HG03432 (cell line): ENCODE measurements at regions not wholly inside any gene's neighbourhood (a gene's known extent, or its start where the extent isn't known, plus 50 kb on each side); places are given as distances from the start of the nearest gene placed in this dataset.
"Not testable (repeated sequence)": the region's sequence is repeated elsewhere in the genome, so short reads cannot be mapped to it uniquely, and the experiment has no call there.

Source experiments
- ATAC-seq: cut with Tn5 transposase; IDR thresholded peaks from one replicate; pipeline ENCODE4 v1.9.1; 2021; ENCODE audit warnings: mild to moderate bottlenecking, moderate library complexity; ENCODE audit not compliant: unreplicated experiment

DNA sequence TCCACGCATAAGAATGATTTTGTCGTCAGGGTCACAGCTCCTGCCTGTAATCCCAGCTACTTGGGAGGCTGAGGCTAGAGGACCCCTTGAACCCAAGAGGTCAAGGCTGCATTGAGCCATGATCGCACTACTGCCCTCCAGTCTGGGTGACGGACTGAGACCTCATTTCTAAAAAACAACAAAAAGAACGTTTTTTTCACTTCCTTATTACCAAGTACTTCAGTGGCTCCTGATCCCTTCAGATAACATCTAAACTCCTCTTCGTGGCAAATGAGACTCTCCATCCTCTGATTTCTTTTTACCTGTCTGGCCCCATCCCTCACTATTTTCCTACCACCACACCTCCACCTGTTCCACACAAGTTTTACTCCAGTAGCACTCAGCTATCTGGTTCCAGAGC lies 105.4 kb upstream of the TLK1 start:
- ATAC-seq = no peak

- ATAC-seq = not testable (repeated sequence)
These were observed 100.8 kb upstream of the TLK1 start for GRCh38 chr2:171261529-171261928.

- ATAC-seq = peak; percentile 72
These were observed 100.1 kb upstream of the TLK1 start for GRCh38 chr2:171260471-171261424.

GRCh38 chr2:171254666-171255065 lies 94.0 kb upstream of the TLK1 start:
- ATAC-seq = no peak

- no peak for ATAC-seq
These were observed 93.4 kb upstream of the TLK1 start for GRCh38 chr2:171253900-171254650.

DNA sequence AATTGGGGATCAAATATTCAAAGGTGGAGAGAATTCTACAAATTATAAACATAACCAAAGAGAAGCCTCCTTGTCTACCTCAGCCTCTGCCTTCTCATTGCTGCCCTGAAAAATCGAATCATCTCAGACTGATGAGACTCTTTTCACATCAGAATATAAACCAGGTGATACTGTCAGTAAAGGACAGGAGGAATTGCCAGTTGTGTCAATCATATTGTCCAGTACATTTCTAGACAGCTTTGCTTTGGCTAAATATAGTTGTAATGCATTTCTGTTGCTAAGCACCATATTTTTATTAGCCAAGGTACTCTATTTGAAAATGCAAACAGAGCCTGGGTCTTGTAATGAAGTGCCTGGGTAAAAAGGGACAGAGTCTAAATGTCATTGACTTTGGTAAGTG lies 92.6 kb upstream of the TLK1 start:
- ATAC-seq = no peak

DNA sequence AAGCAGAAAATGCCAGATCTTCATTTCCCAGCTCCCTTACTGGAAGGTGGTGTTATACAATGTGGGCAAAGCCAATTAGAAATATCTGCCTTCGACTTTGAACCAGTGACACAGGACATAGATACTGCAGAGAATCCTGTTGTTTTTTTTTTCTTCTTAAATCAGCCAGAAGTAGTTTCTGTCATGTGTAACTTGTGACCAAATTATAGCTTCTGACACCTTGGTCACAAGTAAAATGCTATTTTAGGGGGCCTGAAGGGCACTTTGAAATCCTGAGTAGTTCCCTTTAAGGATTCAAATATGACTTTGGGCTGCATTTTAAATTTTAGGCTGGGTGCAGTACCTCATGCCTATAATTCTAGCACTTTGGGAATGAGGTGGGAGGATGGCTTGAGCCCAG lies 89.0 kb upstream of the TLK1 start:
- no peak for ATAC-seq

DNA sequence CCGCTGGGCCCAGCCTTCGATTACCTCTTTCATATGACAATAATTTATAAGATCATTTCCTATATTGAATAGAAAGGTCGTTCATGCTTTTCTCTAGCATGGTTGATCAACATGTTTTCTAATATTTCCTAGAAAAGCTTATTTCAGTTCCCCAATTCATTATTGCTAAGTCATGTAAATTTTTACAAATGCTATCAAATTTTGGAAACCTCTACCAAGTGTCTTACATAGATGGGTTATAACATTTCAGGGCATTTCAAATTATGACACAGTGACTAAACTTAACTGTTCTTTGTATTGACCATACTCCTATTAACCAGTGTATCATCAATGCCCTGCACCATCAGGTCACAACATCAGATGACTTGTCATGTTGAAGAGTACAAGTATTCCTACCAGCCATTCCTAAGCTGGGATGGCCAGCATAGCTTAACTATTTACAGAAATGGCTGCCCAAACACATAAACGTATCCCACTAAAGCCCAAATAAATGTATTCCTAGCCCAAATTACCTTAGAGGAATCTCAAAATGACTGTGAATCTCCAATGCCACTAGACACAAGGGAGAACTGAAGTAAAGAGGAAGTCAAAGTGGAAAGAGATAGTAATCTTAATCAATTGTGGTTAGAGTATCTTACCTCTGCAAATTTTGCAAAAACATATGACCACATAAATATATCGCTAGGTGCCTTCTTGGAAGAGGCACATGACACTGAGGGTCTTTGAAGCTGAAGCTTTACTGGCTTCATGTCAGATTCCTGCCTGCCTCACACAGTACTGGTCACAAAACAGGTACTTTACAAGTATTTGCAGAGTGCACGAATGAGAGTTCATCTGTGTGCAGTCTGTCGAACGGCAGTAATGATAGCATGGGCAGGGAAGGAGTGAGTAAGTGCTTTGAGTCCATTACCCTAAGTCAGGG lies 87.3 kb upstream of the TLK1 start:
- no peak for ATAC-seq

- no peak for ATAC-seq
These were observed 84.5 kb upstream of the TLK1 start for GRCh38 chr2:171244970-171245782.

DNA sequence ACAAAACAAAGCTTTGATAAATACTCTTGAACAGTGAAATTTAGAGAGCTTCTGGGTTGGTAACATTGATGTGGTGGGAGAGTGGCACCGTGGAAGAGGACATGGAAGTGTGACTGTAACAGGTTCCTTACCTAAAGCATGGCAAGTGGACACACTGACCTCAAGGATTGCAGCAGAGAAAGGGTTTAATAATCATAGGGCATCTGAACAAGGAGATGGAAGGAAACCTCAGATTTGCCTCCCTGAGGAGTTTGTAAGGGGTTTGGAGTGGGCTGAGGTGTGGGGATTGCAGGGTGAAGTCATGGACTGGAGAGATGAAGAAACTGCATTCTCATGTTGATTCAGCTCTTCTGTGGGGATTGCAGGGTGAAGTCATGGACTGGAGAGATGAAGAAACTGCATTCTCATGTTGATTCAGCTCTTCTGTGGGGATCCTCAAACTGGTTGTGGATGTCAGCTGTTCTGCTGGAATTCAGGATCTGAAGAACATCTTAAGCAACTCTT lies 83.8 kb upstream of the TLK1 start:
- ATAC-seq = no peak

DNA sequence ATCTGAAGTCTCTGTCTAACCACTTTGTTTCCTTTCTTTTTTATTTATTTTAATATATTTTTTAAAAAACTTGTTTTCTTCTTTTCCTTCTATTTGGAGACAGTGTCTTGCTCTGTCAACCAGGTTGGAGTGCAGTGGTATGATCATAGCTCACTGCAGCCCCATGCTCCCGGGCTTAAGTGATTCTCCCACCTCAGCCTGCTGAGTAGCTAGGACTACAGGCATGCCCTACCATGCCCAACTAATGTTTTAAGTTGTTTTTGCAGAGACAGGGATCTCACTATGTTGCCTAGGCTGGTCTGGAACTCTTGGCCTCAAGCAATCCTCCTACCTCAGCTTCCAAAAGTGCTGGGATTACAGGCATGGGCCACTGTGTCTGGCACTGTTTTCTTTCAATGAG lies 81.1 kb upstream of the TLK1 start:
- no peak for ATAC-seq

- no peak for ATAC-seq
These were observed 78.3 kb upstream of the TLK1 start for GRCh38 chr2:171238946-171239345.

DNA sequence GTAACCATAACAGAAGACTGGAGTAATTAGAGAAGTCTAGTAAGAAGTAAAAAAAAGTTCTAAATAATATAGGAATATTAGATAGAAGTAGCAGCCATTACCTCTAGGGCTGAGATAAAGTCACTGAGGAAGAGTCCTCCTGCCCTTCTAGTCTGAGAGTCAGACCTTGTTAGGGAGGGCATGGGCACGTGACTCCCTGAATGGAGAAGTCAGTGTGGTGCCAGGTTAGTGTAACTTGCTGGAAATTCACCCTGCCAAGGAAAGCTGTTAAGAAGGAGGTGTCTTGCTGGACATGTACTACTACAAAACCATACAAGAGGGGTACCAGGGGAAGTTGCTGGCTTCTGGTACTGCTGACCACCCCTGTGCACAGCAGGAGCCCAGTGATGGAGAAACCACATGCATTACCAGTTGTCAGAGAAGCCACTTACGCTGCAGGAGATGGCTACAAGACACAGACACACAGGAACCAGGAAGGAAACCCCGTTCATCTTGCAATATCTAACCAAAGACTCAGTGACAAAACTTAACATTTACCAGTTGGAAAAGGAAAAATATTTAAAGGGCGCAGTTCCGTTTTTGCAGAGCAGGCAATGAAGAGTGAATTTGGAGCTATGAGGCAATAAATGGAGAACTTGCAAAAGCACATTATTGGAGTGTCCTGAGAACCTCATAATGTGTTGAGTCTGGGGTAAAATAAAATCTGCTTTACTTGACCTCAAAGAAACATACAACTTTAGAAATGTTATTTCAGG lies 77.2 kb upstream of the TLK1 start:
- no peak for ATAC-seq

GRCh38 chr2:171235262-171235881 lies 74.7 kb upstream of the TLK1 start:
- ATAC-seq = no peak

DNA sequence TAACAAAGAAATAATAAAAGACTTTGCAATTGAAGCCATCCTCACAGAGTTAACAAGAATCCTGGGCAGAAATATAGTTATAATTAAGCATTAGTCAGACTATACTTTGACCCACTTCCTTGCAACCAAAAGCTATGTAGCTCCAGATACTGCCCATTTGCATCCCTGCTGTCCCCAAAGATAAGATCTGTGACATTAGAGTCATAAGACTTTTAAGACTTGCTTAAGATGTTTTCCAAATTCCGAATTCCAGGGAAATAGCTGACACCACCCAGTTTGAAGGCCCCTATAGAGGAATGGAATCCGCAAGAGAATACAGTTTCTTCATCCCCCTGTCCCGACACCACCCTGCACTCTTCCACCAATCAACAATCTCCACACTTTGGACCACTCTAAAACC lies 69.5 kb upstream of the TLK1 start:
- no peak for ATAC-seq

- ATAC-seq = no peak
These were observed 68.1 kb upstream of the TLK1 start for GRCh38 chr2:171228826-171229225.

DNA sequence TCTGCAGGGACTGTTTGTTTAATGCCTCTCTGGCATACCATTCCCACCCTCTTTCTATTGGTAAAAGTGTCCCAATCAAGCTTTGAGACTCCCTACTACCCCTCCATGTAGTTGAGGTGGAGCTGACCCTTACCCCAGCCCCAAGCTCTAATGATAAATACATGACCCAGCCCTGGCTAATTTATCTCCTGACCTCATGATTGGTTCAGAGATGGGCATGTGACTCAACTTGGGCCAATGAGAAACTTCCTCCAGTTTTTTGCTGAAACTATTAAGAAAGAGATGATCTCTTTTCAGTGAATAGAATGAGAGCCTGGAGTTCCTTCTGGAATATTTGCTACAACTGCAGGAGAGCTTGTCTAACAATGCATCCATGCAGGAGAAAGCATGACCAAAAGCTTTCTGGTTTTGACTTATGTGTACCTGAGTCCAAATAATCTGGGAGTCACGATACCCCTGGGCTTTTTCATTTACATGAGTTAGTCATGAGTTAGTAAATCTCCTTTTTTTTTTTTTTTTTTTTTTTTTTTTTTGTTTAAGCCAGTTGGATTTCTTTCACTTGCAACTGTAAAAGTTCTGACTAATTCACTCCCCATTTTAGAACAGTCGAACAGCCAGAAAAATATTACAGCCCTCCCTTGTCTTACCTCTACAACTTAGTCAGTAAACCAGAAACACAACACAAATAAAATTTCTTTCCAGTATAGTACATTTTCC lies 66.5 kb upstream of the TLK1 start:
- ATAC-seq = no peak

GRCh38 chr2:171226461-171226860 lies 65.8 kb upstream of the TLK1 start:
- ATAC-seq = no peak
